MM.1S (cell line): ENCODE measurements at regions not wholly inside any gene's neighbourhood (a gene's known extent, or its start where the extent isn't known, plus 50 kb on each side); places are given as distances from the start of the nearest gene placed in this dataset.

Source experiments
- DNase-seq: peaks from one replicate; pipeline ENCODE4 v3.0.0-alpha.2; 2015
- H2AFZ ChIP-seq: fragments of 300-600 bp; sonication (generic); 2 replicates; pipeline ENCODE4 v1.6.0; 2016; ENCODE audit warnings: antibody characterized with exemption, low read length
- H3F3A ChIP-seq: fragments of 300-600 bp; sonication (generic); 2 replicates; pipeline ENCODE4 v1.6.1; 2016; ENCODE audit warnings: mild to moderate bottlenecking, antibody characterized with exemption, low read length, moderate library complexity, mixed read lengths; ENCODE audit not compliant: insufficient read depth
- H3K27ac ChIP-seq: fragments of 300-600 bp; sonication (generic); 2 replicates; pipeline ENCODE4 v1.5.1; 2016; ENCODE audit warnings: mild to moderate bottlenecking, low read length
- H3K27me3 ChIP-seq: fragments of 300-600 bp; sonication (generic); replicated peaks from 2 replicates; pipeline ENCODE4 v1.6.0; 2016; ENCODE audit warnings: low read length; ENCODE audit not compliant: insufficient read depth
- H3K36me3 ChIP-seq: fragments of 300-600 bp; sonication (generic); replicated peaks from 2 replicates; pipeline ENCODE4 v1.6.1; 2016; ENCODE audit warnings: mild to moderate bottlenecking, low read length, mixed read lengths; ENCODE audit not compliant: insufficient read depth
- H3K4me1 ChIP-seq: fragments of 300-600 bp; sonication (generic); 2 replicates; pipeline ENCODE4 v1.6.1; 2016; ENCODE audit warnings: low read length, mixed read lengths
- H3K4me2 ChIP-seq: fragments of 300-600 bp; sonication (generic); 2 replicates; pipeline ENCODE4 v1.6.0; 2016; ENCODE audit warnings: low read depth, low read length
- H3K4me3 ChIP-seq: fragments of 300-600 bp; sonication (generic); 2 replicates; pipeline ENCODE4 v1.5.1; 2016; ENCODE audit warnings: low read length, mixed read lengths
- H3K79me2 ChIP-seq: fragments of 300-600 bp; sonication (generic); 2 replicates; pipeline ENCODE4 v1.6.1; 2016; ENCODE audit warnings: mixed run types, low read length, mixed read lengths
- H3K9ac ChIP-seq: fragments of 300-600 bp; sonication (generic); 2 replicates; pipeline ENCODE4 v1.6.1; 2016; ENCODE audit warnings: low read length, mixed read lengths
- H3K9me2 ChIP-seq: fragments of 300-600 bp; sonication (generic); replicated peaks from 2 replicates; pipeline ENCODE4 v1.6.1; 2016; ENCODE audit warnings: mild to moderate bottlenecking, low read length, mixed read lengths; ENCODE audit not compliant: insufficient read depth
- H3K9me3 ChIP-seq: fragments of 300-600 bp; sonication (generic); replicated peaks from 2 replicates; pipeline ENCODE4 v1.6.1; 2016; ENCODE audit warnings: mild to moderate bottlenecking, low read length, mixed read lengths; ENCODE audit not compliant: insufficient read depth
- H4K20me1 ChIP-seq: fragments of 300-600 bp; sonication (generic); 2 replicates; pipeline ENCODE4 v1.6.1; 2016; ENCODE audit warnings: mild to moderate bottlenecking, low read length, moderate library complexity, mixed read lengths; ENCODE audit not compliant: insufficient read depth
- EZH2 ChIP-seq: fragments of 300-600 bp; sonication (generic); optimal IDR thresholded peaks from 2 replicates; pipeline ENCODE3; 2017; ENCODE audit warnings: low read depth, mild to moderate bottlenecking, antibody characterized with exemption, low read length, mixed read lengths
- EZH2phosphoT487 ChIP-seq: fragments of 300-600 bp; sonication (generic); IDR thresholded peaks from 2 replicates; pipeline ENCODE4 v1.6.1; 2018; ENCODE audit warnings: antibody characterized with exemption, low read length
- TF ChIP-seq, protein P1 (sequence below): fragments of 300-600 bp; sonication (generic); IDR thresholded peaks from 2 replicates; pipeline ENCODE4 v1.5.1; 2016; ENCODE audit warnings: antibody characterized with exemption, low read length, mixed read lengths

DNA sequence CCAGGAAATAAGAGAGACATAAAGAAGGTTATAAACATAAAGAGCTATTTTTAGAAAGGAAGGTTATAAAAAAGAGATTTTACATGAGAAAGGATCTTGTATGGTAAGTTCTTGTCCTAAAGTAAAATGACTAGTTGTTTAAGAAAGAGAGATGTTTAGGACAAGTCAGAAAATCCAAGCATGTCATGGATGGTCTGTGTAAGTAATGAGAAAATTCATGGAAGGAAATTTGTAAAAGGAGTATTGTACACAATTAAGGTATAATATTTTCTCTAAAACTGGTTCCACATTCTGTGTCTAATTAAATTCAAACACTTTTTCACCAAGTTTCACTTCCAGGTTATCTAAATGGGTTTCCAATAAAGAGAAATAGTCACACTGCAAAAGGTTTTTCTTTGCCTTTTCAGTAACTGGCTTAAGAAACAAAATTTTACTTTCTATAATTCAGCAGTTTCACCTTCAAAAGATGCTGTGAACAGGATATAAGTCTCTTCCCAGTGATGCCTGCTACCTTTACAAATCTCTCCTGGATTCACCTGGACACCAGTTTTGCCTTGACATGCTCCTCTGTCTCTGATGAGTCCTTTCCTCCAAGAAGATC, 455.7 kb downstream of the ZIC1 start:
- Histone ChIP-seq H3K4me2 (no peak overlapping the region), H3K4me1 (no peaks in the 10 kb centered on the region), H3K4me3 (no peak overlapping the region), H3K27me3 (no peaks in the 10 kb centered on the region), H3K9ac (no peak overlapping the region), H3K9me2 (no peaks in the 10 kb centered on the region), H2AFZ (no peak overlapping the region), H3K79me2 (no peaks in the 10 kb centered on the region), H3K9me3 (no peaks in the 10 kb centered on the region), H3K36me3 (no peaks in the 10 kb centered on the region), H4K20me1 (no peaks in the 10 kb centered on the region), H3F3A (no peaks in the 10 kb centered on the region), H3K27ac (no peak overlapping the region)
- no peak for DNase-seq
- no peak for TF ChIP-seq EZH2
- no peak for TF ChIP-seq EZH2phosphoT487
- TF ChIP-seq, protein P1, sequence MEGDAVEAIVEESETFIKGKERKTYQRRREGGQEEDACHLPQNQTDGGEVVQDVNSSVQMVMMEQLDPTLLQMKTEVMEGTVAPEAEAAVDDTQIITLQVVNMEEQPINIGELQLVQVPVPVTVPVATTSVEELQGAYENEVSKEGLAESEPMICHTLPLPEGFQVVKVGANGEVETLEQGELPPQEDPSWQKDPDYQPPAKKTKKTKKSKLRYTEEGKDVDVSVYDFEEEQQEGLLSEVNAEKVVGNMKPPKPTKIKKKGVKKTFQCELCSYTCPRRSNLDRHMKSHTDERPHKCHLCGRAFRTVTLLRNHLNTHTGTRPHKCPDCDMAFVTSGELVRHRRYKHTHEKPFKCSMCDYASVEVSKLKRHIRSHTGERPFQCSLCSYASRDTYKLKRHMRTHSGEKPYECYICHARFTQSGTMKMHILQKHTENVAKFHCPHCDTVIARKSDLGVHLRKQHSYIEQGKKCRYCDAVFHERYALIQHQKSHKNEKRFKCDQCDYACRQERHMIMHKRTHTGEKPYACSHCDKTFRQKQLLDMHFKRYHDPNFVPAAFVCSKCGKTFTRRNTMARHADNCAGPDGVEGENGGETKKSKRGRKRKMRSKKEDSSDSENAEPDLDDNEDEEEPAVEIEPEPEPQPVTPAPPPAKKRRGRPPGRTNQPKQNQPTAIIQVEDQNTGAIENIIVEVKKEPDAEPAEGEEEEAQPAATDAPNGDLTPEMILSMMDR = no peak

DNA sequence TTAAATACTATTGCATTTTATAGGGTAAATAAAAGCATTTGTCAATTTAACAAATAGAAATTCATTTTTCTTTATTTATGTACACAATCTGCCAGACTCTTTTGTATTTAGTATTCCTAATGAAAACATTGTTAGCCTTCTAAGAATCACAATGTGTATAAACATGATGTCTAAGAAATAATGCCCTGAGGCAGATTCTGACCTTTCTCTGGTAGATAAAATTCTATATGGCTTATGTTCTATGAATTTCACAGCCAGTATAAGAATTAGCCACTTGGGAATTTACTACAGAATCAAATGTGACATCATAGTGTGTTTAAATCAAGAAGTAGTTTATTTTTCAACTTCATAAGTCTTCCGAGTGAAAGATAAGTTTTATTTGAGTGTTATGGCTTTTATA, 457.4 kb downstream of the ZIC1 start:
- Histone ChIP-seq H3K9me2 (no peaks in the 10 kb centered on the region), H3K4me3 (no peak overlapping the region), H3F3A (no peaks in the 10 kb centered on the region), H3K4me2 (no peak overlapping the region), H4K20me1 (no peaks in the 10 kb centered on the region), H3K27ac (no peak overlapping the region), H2AFZ (no peak overlapping the region), H3K9me3 (no peaks in the 10 kb centered on the region), H3K27me3 (no peaks in the 10 kb centered on the region), H3K9ac (no peak overlapping the region), H3K4me1 (no peaks in the 10 kb centered on the region), H3K36me3 (no peaks in the 10 kb centered on the region), H3K79me2 (no peaks in the 10 kb centered on the region)
- DNase-seq = no peak
- TF ChIP-seq, protein P1 = no peak
- no peak for TF ChIP-seq EZH2phosphoT487

DNA sequence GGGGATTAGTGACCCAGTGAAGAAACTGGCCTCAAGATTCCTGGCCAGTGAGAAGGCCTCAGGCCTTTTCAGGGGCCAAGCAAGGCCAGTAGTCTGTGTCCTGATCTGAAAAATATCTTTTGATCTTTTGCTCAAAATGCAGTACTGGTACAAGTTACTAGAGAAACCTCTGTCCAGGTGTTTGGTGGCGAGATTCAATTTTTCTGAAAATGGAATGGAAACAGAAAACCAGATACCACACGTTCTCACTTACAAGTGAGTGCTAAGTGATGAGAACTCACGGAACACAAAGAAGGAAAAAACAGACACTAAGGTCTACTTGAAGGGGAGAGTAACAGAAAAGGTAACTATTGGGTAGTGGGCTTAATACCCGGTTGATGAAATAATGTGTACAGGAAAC, 463.4 kb downstream of the ZIC1 start:
- H3K79me2 ChIP-seq = no peaks in the 10 kb centered on the region
- H3K36me3 ChIP-seq = no peaks in the 10 kb centered on the region
- H3K4me1 ChIP-seq = 0 out of 2 replicates have a peak, but pooled peaks cover 6% of the 10 kb centered on the region
- H2AFZ ChIP-seq = no peak overlapping the region
- no peaks in the 10 kb centered on the region for H3K9me2 ChIP-seq
- no peaks in the 10 kb centered on the region; the same call in 1 of the 2 replicates for H3F3A ChIP-seq
- H3K9me3 ChIP-seq = no peaks in the 10 kb centered on the region
- no peak overlapping the region for H3K4me2 ChIP-seq
- peak overlapping the region; percentile 30; the same call in 1 of the 2 replicates for H3K27ac ChIP-seq
- TF ChIP-seq, protein P1 = no peak
- TF ChIP-seq EZH2phosphoT487 (no peak), EZH2 (no peak)
- H3K9ac ChIP-seq = no peak overlapping the region
- H4K20me1 ChIP-seq = no peaks in the 10 kb centered on the region
- H3K4me3 ChIP-seq = no peak overlapping the region
- no peaks in the 10 kb centered on the region for H3K27me3 ChIP-seq
- DNase-seq = peak; percentile 45
